ENCODE measurements at regions not wholly inside any gene's neighbourhood (a gene's known extent, or its start where the extent isn't known, plus 50 kb on each side); places are given as distances from the start of the nearest gene placed in this dataset.
A peak's percentile ranks its signal among the peaks of the same experiment; 100 is the strongest.

- no peak for DNase-seq
Observed at GRCh38 chr4:23390246-23390645, 499.6 kb downstream of the PPARGC1A start.

DNA sequence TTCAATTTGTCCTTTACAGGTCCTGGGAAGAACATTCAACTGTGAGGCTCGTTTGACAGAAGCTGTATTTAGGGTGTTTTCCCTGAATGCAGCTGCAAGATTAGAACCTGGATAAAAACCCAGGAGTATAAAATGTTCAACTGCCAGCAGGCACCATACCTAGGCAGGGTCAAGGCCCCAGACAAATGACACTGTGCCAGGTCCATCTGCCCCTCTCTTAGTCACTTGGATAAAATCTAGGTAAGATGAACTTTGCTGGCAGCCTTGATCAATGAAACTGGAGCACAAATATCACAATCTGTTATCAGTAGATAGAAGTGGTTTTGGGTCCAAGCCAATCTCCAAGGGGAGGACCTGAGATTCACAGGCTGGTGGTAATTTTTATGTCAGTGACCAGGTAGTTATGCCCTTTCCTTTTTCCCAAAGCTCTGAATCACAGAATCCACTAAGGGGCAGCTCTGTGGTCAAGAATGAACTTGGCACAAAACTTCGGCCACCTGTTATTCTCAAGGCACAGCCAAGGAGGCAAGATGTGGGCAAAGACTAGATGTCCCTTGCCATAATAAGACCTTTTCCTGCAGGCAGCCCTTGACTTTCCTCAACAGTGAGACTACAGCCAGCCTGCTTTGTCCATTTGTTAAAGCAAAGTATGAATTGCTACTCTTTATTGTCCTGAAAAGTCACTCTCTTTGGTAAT, 501.0 kb downstream of the PPARGC1A start:
- DNase-seq: no peak

DNA sequence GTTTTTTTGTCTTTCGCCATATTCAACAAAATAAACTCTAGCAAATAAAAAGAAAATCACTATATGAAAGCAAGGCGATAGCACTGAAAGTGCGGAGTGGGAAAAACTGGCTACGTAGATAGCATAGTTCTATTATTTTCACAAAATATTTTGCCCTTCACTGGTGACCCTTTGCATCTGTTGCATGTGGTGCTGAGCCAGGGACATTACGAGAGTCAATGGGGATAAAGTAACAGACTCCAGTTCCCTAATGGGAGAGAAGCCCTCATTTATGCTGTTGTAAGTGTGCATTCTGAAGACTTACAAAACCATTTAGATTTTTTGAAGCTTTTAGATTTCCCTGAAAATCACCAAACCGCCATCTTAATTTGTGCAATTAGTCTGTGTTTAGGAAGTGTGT, 501.6 kb downstream of the PPARGC1A start:
- DNase-seq: no peak

DNA sequence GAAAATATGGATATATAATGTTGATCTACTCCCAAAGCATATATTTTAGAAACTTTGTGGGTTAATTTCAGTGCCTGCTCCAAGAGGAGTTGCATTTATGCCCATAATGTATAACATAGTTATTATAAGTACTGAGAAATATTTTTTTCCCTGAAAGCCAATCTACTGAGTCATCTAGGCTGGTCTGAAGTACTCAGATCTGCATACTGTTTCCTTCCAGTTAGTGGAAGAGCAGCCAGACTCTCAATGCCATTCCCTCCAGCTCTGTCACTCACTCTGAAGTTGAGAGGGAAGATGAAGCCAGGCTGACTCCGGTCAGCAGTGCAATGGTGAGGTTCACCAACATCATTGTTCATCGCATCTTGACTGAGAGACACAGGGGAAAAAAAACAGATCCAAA, 505.1 kb downstream of the PPARGC1A start:
- no peak for DNase-seq

GRCh38 chr4:23382879-23383278, 507.0 kb downstream of the PPARGC1A start:
- DNase-seq: no peak

GRCh38 chr4:23374259-23374658, 515.6 kb downstream of the PPARGC1A start:
- no peak for DNase-seq

DNA sequence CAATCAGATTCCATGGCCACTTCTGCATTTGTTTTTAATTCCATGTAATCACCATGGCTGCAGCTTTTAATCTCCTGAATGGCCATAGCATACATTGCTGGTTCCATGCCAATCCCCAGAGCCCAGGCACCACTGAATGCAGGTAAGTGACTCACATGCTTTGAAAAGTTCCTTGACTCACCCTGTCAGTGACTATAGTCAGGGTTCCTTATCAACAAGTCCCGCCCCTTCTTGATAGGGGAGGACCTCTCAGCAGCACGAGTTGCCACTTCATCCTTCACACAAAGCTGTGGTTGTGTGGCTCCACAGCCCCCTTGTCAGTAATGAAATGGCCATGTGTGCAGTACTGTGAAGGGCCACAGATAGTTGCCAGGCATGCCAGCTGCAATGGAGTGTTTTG, 516.6 kb downstream of the PPARGC1A start:
- DNase-seq: no peak

DNA sequence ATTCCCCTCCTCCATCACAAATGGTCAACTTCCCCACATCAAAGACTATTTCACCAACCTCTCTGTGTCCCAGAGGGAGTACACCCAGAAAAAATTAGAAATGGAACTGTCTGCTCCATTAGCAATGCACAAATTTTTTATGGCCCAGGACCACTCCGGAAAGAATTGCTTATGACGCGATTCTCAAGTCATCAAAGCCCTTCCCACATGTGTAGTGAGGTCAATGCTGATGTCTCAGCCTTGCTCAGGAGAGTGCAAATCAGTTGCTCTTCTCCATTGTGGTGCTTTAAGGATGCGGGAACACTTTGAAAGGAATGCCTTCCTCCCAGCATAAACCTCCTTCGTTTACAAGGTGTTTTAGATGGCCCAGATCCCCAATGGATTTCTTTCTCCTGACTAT, 518.3 kb downstream of the PPARGC1A start:
- no peak for DNase-seq

- DNase-seq: no peak
Observed at GRCh38 chr4:23369331-23369730, 520.5 kb downstream of the PPARGC1A start.

GRCh38 chr4:23368081-23368697, 521.7 kb downstream of the PPARGC1A start:
- no peak for DNase-seq

DNA sequence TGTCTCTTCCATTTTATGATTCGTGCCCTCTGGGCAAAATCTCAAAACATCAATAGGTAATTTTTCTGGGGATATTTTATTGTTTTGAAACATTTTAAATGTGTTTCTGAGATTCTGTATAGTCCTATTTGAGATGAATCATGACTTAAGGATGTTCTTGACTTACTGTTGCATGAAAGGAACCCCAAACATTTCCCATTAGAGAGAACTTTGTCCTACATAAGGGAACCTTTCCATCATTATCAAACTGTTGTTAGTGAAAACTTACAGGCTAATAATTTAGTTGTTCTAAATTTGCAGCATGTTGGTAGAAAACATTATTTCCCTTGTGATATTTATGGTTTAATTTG, 523.3 kb downstream of the PPARGC1A start:
- no peak for DNase-seq

DNA sequence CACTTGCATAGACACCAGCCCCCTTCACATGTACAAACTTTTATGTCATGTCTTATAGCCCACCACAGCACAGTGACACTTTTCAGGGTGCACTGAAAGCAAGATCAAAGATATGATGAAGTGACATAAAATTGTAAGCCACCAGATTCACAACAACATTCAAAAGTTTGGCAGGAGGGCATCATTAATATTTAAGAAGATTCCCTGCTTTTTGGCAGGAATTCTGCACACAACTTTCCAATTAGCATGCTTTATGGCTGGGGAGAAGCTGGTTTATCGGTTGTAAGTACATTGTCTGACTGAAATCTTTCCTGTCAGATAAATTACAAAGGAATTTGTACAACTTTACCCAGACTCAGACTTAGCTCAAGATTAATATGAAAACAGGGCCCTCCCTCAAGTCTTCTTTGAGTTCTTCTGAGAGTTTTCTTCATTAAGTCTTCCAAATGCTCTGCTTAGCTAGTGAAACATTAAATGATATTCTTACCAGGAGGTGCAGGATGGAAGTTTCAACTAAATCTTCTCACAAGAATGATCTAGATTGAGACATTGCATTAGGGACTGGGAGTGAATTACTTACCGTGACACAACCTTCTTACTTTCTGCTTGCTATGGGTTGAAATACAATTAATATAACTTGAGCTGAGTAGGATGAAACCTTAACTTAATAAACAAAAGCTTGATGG, 523.8 kb downstream of the PPARGC1A start:
- no peak for DNase-seq

- DNase-seq: no peak
Observed at GRCh38 chr4:23365086-23365485, 524.8 kb downstream of the PPARGC1A start.

- no peak for DNase-seq
Observed at GRCh38 chr4:23364167-23364566, 525.7 kb downstream of the PPARGC1A start.

DNA sequence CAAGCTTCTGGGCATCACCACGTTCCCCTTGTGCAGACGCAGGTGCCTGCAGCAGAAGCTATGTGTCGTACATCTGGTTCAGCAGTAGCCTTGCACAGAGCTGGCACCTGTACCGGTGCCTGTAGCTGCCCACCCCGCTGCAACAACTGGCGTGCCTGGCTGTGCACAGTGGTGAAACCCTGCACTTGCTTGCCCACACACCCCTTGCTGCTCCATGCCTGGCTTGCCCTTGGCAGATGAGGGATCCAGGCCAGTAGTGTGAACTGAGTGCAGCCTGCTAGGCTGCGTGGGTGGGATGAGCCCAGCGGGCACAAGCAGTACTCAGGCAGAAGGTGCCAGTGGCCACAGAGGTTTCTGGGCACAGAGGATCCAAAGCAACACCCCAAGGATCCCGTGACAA, 528.4 kb downstream of the PPARGC1A start:
- no peak for DNase-seq

DNA sequence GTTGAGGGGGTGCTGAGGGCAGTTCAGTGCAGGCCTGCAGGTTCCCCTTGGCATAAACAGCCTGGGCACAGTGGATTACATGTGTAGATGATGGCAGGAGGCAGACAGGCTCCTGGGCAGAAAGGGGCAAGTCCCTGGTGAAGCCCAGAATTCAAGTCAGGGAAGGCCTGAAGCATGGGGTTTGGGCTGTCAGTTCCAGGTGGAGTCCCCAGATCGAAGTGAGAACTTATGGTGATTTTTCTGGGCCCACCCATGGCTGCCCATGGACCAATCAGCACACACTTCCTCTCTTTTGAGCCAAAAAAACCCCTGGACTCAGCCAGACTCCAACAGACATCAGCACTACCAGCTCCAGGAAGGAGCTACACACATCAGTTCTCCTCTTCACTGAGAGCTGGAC, 529.1 kb downstream of the PPARGC1A start:
- no peak for DNase-seq

DNA sequence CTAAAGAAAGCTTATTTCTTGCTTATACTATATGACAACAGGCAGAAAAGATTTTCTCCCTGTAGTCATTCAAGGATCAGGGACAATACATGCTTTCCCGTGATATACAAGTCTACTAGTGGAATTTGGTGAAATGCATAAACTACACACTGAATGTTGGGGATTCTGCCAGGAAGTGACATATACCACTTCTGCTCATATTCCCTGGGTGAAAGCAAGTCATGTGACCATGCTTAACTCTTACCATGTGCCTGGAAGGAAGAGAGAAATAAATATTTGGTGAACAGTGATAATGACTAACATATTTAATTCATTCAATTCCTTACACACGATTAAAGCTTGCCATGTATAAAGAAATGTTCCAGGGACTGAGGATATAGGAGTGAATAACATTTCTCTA, 534.6 kb downstream of the PPARGC1A start:
- no peak for DNase-seq

- no peak for DNase-seq
Observed at GRCh38 chr4:23353200-23353599, 536.6 kb downstream of the PPARGC1A start.

GRCh38 chr4:23348789-23349498, 540.9 kb downstream of the PPARGC1A start:
- no peak for DNase-seq

DNA sequence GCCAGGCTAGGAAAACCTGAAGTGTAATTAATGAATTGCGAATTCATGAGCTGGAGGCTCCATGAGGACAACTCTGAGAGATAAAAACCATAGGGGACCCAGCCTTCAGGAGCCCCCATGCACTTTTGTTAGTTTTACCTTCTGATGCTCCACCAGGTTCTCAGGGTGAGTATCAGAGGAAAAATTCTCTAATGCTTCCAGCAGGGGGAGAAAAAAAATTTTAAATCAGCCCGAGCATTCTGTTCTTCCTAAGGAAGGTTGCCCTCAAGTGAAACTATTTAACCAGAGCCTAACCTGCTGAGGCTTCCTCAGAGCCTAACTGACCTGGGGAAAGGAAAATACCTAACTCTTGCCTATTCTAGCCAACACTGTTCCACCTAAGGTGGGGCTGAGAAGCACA, 552.6 kb downstream of the PPARGC1A start:
- DNase-seq: no peak

- DNase-seq: peak; percentile 62
Observed at GRCh38 chr4:23333946-23334878, 555.6 kb downstream of the PPARGC1A start.

GRCh38 chr4:23333556-23333945, 556.3 kb downstream of the PPARGC1A start:
- DNase-seq: peak; percentile 35

DNA sequence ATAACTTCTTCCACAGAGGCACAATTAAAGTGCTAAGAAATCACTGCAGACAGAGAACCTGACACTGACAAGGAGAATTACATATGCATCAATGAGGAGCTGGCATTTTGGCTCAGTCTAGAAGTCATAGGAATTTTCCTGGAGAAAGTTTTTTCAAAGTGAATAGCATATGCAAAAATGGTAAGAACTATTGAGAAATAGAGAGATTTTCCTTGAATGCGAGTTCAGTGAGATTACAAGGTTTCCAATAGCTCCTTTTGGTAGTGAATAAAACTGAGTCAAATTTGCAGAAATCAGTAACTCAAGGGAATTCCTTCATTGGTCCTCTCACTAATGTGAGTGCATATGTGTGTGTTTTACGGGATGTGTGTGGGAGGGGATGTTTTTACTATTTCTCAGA, 557.5 kb downstream of the PPARGC1A start:
- no peak for DNase-seq

All from CD4-positive, alpha-beta T cell treated with Interleukin-4 for 4 hours (primary cell).